Astrocyte (in vitro differentiated cells and primary cell): ENCODE measurements at regions not wholly inside any gene's neighbourhood (a gene's known extent, or its start where the extent isn't known, plus 50 kb on each side); places are given as distances from the start of the nearest gene placed in this dataset.

Experiments
- DNase-seq: peaks from one replicate; pipeline ENCODE4 v3.0.0-alpha.2; 2010; ENCODE audit warnings: low read depth
- FAIRE-seq: peaks from 2 replicates; lab custom pipeline; 2011; peaks lifted over from hg19 to GRCh38; lab: Jason Lieb, UNC
- H2AFZ ChIP-seq: 2 replicates; pipeline ENCODE4 v1.6.0; 2012; ENCODE audit warnings: low read depth, low read length, inconsistent platforms
- H3K27ac ChIP-seq: 2 replicates; pipeline ENCODE4 v1.5.1; 2011; ENCODE audit warnings: low read depth, low read length, inconsistent platforms
- H3K27me3 ChIP-seq: 2 replicates; pipeline ENCODE4 v1.6.0; 2011; ENCODE audit warnings: low read length, inconsistent platforms; ENCODE audit not compliant: insufficient read depth
- H3K36me3 ChIP-seq: 2 replicates; pipeline ENCODE4 v1.5.1; 2011; ENCODE audit warnings: low read length, inconsistent platforms; ENCODE audit not compliant: insufficient read depth
- H3K4me1 ChIP-seq: 2 replicates; pipeline ENCODE4 v1.5.1; 2011; ENCODE audit warnings: low read length, inconsistent platforms; ENCODE audit not compliant: insufficient read depth
- H3K4me2 ChIP-seq: 2 replicates; pipeline ENCODE4 v1.6.0; 2012; ENCODE audit warnings: low read length, inconsistent platforms
- H3K4me3 ChIP-seq: 2 replicates; pipeline ENCODE4 v1.5.1; 2011; ENCODE audit warnings: low read depth, mild to moderate bottlenecking, low read length, inconsistent platforms; ENCODE audit not compliant: insufficient read depth
- H3K79me2 ChIP-seq: 2 replicates; pipeline ENCODE4 v1.6.0; 2012; ENCODE audit warnings: mild to moderate bottlenecking, low read length, inconsistent platforms; ENCODE audit not compliant: insufficient read depth
- H3K9ac ChIP-seq: 2 replicates; pipeline ENCODE4 v1.6.0; 2012; ENCODE audit warnings: mild to moderate bottlenecking, low read length, inconsistent platforms
- H3K9me3 ChIP-seq: 2 replicates; pipeline ENCODE4 v1.5.1; 2012; ENCODE audit warnings: low read depth, mild to moderate bottlenecking, low read length, inconsistent platforms; ENCODE audit not compliant: insufficient read depth
- H4K20me1 ChIP-seq: 2 replicates; pipeline ENCODE4 v1.6.0; 2012; ENCODE audit warnings: low read length, inconsistent platforms; ENCODE audit not compliant: insufficient read depth
- H3K27ac Mint-ChIP-seq: one replicate; pipeline ENCODE4 v1.8.0; 2021; ENCODE audit warnings: mild to moderate bottlenecking, mixed read lengths; ENCODE audit not compliant: unreplicated experiment
- H3K27me3 Mint-ChIP-seq: one replicate; pipeline ENCODE4 v1.8.0; 2021; ENCODE audit warnings: low read depth, mixed read lengths; ENCODE audit not compliant: unreplicated experiment
- H3K36me3 Mint-ChIP-seq: one replicate; pipeline ENCODE4 v1.8.0; 2021; ENCODE audit warnings: low read depth, mixed read lengths; ENCODE audit not compliant: unreplicated experiment
- H3K4me1 Mint-ChIP-seq: one replicate; pipeline ENCODE4 v1.8.0; 2021; ENCODE audit warnings: low read depth, mixed read lengths; ENCODE audit not compliant: unreplicated experiment
- H3K4me3 Mint-ChIP-seq: one replicate; pipeline ENCODE4 v1.8.0; 2021; ENCODE audit warnings: mild to moderate bottlenecking, moderate library complexity, mixed read lengths; ENCODE audit not compliant: unreplicated experiment
- H3K9me3 Mint-ChIP-seq: one replicate; pipeline ENCODE4 v1.8.0; 2021; ENCODE audit warnings: mild to moderate bottlenecking, mixed read lengths; ENCODE audit not compliant: unreplicated experiment
- CTCF ChIP-seq: IDR thresholded peaks from 2 replicates; pipeline ENCODE4 v1.5.1; 2011; ENCODE audit warnings: low read depth, mild to moderate bottlenecking, inconsistent platforms, low read length, moderate library complexity; ENCODE audit not compliant: insufficient read depth
- EZH2 ChIP-seq: IDR thresholded peaks from 2 replicates; pipeline ENCODE4 v1.6.1; 2012; ENCODE audit warnings: mild to moderate bottlenecking, low read length, inconsistent platforms; ENCODE audit not compliant: insufficient read depth

- Histone ChIP-seq H3K36me3 (no peaks in the 10 kb centered on the region), H3K4me1 (peaks cover 4% of the 10 kb centered on the region), H3K27ac (no peak overlapping the region), H3K79me2 (no peaks in the 10 kb centered on the region), H3K4me3 (no peak overlapping the region), H2AFZ (no peak overlapping the region), H3K9ac (no peak overlapping the region), H3K27me3 (no peaks in the 10 kb centered on the region), H3K4me2 (no peak overlapping the region), H4K20me1 (no peaks in the 10 kb centered on the region), H3K9me3 (peaks cover 4% of the 10 kb centered on the region)
- Mint-ChIP-seq H3K36me3 (no peaks in the 10 kb centered on the region), H3K4me1 (peaks cover 10% of the 10 kb centered on the region), H3K27ac (peak overlapping the region; percentile 69), H3K9me3 (peaks cover 4% of the 10 kb centered on the region), H3K27me3 (peaks cover 19% of the 10 kb centered on the region), H3K4me3 (no peak overlapping the region)
- FAIRE-seq (no peak), DNase-seq (peak; percentile 88)
- no peak for TF ChIP-seq EZH2
- no peak for TF ChIP-seq CTCF
These were observed 176.3 kb upstream of the ZNF32 start for GRCh38 chr10:43824934-43825333.

- Histone ChIP-seq H3K4me1 (peaks cover 4% of the 10 kb centered on the region), H3K27ac (no peak overlapping the region), H3K27me3 (peaks cover 3% of the 10 kb centered on the region), H3K9ac (no peak overlapping the region), H3K79me2 (no peaks in the 10 kb centered on the region), H3K9me3 (peaks cover 4% of the 10 kb centered on the region), H2AFZ (no peak overlapping the region), H3K36me3 (no peaks in the 10 kb centered on the region), H4K20me1 (no peaks in the 10 kb centered on the region), H3K4me3 (no peak overlapping the region), H3K4me2 (no peak overlapping the region)
- no peak overlapping the region for H3K4me3 Mint-ChIP-seq
- peaks cover 12% of the 10 kb centered on the region for H3K4me1 Mint-ChIP-seq
- H3K9me3 Mint-ChIP-seq: peaks cover 4% of the 10 kb centered on the region
- no peaks in the 10 kb centered on the region for H3K36me3 Mint-ChIP-seq
- peak; percentile 76 for FAIRE-seq
- no peak for TF ChIP-seq EZH2
- TF ChIP-seq CTCF: no peak
- H3K27ac Mint-ChIP-seq: no peak overlapping the region
- H3K27me3 Mint-ChIP-seq: peaks cover 17% of the 10 kb centered on the region
- DNase-seq: peak; percentile 32
These were observed 174.2 kb upstream of the ZNF32 start for GRCh38 chr10:43822631-43823580.

GRCh38 chr10:43821103-43821502 lies 172.4 kb upstream of the ZNF32 start:
- H3K27ac Mint-ChIP-seq: no peak overlapping the region
- Histone ChIP-seq H2AFZ (no peak overlapping the region), H3K36me3 (no peaks in the 10 kb centered on the region), H3K4me2 (no peak overlapping the region), H3K4me3 (no peak overlapping the region), H3K27ac (no peak overlapping the region), H4K20me1 (no peaks in the 10 kb centered on the region), H3K9ac (no peak overlapping the region), H3K79me2 (no peaks in the 10 kb centered on the region), H3K4me1 (peaks cover 10% of the 10 kb centered on the region), H3K9me3 (no peaks in the 10 kb centered on the region), H3K27me3 (peaks cover 3% of the 10 kb centered on the region)
- H3K4me1 Mint-ChIP-seq: peaks cover 18% of the 10 kb centered on the region
- peaks cover 4% of the 10 kb centered on the region for H3K9me3 Mint-ChIP-seq
- peaks cover 11% of the 10 kb centered on the region for H3K27me3 Mint-ChIP-seq
- no peak for TF ChIP-seq CTCF
- no peak for TF ChIP-seq EZH2
- FAIRE-seq (no peak), DNase-seq (no peak)
- H3K36me3 Mint-ChIP-seq: no peaks in the 10 kb centered on the region
- no peak overlapping the region for H3K4me3 Mint-ChIP-seq
